HCT116 (cell line): ENCODE measurements at regions not wholly inside any gene's neighbourhood (a gene's known extent, or its start where the extent isn't known, plus 50 kb on each side); places are given as distances from the start of the nearest gene placed in this dataset.

Experiments used
- ATAC-seq: fragments of 200-7000 bp; cut with Tn5 transposase; 2 replicates; pipeline ENCODE4 v1.9.1; 2020; ENCODE audit warnings: mild to moderate bottlenecking, moderate library complexity
- BruUV-seq: library from RNA; stranded (reverse); fragments of 400-500 nt; replicated peaks from 2 replicates; lab custom pipeline; 2021; lab: Mats Ljungman, UMichigan
- CTCF ChIA-PET: fragments of 300-600 bp; sonication (Branson Sonifier 250); formaldehyde crosslinking; loops from one replicate; lab custom pipeline; 2021; ENCODE audit warnings: antibody characterized with exemption; lab: Charles Lee
- POLR2A ChIA-PET: fragments of 300-600, 350-600 bp; sonication (Branson Sonifier 250); formaldehyde crosslinking; loops from one replicate; lab custom pipeline; 2021; ENCODE audit warnings: antibody characterized with exemption; lab: Charles Lee
- RAD21 ChIA-PET, 2 experiments: fragments of 300-600 bp; sonication (Branson Sonifier 250); formaldehyde crosslinking; loops; one replicate each; lab custom pipeline; 2023; ENCODE audit warnings: low total read pairs in 2 of 2; ENCODE audit not compliant: uncharacterized antibody in 2 of 2, unreplicated experiment in 2 of 2, low non-redundant PET in 1 of 2; lab: Charles Lee
- DNase-seq: peaks from one replicate; pipeline ENCODE4 v3.0.0-alpha.2; 2010; ENCODE audit warnings: low read depth, low spot score
- H2AFZ ChIP-seq: fragments of 200-600 bp; shearing (Covaris generic), sonication (generic); 2 replicates; pipeline ENCODE4 v1.6.1; 2017; ENCODE audit warnings: low read depth, mixed run types, mixed read lengths, antibody characterized with exemption, low read length; ENCODE audit not compliant: poor library complexity, severe bottlenecking
- H3K27ac ChIP-seq: 2 replicates; pipeline ENCODE4 v1.5.1; 2012; ENCODE audit warnings: low read depth, low read length
- H3K27me3 ChIP-seq: fragments of 200-600 bp; sonication (generic); 2 replicates; pipeline ENCODE4 v1.6.1; 2016; ENCODE audit warnings: mixed run types, low read length, mixed read lengths; ENCODE audit not compliant: insufficient read depth
- H3K36me3 ChIP-seq, 2 experiments: fragments of 200-500 bp in 1 of 2; fragments of 200-600 bp in 1 of 2; sonication (Bioruptor generic) in 1 of 2; sonication (generic) in 1 of 2; 2 replicates each; pipeline versions ENCODE4 v1.5.1 to v1.6.1; 2014 to 2016; ENCODE audit warnings: low read length in 2 of 2, inconsistent platforms in 1 of 2, mixed read lengths in 1 of 2, mixed run types in 1 of 2; ENCODE audit not compliant: insufficient read depth in 2 of 2, control insufficient read depth in 1 of 2
- H3K4me1 ChIP-seq, 2 experiments: fragments of 200-600 bp in 1 of 2; sonication (generic) in 1 of 2; 2 replicates each; pipeline versions ENCODE4 v1.5.1 to v1.6.1; 2012 to 2017; ENCODE audit warnings: low read length in 2 of 2, inconsistent platforms in 1 of 2, mild to moderate bottlenecking in 1 of 2, mixed read lengths in 1 of 2, mixed run types in 1 of 2, moderate library complexity in 1 of 2; ENCODE audit not compliant: insufficient read depth in 2 of 2, control insufficient read depth in 1 of 2
- H3K4me2 ChIP-seq: fragments of 200-600 bp; sonication (generic); 2 replicates; pipeline ENCODE4 v1.6.1; 2017; ENCODE audit warnings: mixed run types, low read length, mixed read lengths
- H3K4me3 ChIP-seq, 2 experiments: fragments of 200-600 bp in 1 of 2; sonication (generic) in 1 of 2; replicated peaks in 1 of 2; 2 replicates each; pipeline ENCODE4 v1.5.1; 2011 to 2016; ENCODE audit warnings: low read length in 2 of 2, control low read depth in 1 of 2, low read depth in 1 of 2, mild to moderate bottlenecking in 1 of 2, mixed read lengths in 1 of 2, mixed run types in 1 of 2
- H3K79me2 ChIP-seq: fragments of 200-600 bp; sonication (generic); 2 replicates; pipeline ENCODE4 v1.6.1; 2017; ENCODE audit warnings: mild to moderate bottlenecking, mixed run types, low read length, moderate library complexity, mixed read lengths; ENCODE audit not compliant: insufficient read depth
- H3K9ac ChIP-seq: fragments of 200-600 bp; sonication (generic); 2 replicates; pipeline ENCODE4 v1.6.1; 2016; ENCODE audit warnings: low read length, mixed read lengths
- H3K9me2 ChIP-seq: fragments of 200-600 bp; sonication (generic), shearing (Covaris generic); 2 replicates; pipeline ENCODE4 v1.6.1; 2017; ENCODE audit warnings: mixed run types, mild to moderate bottlenecking, moderate library complexity; ENCODE audit not compliant: insufficient read depth
- H3K9me3 ChIP-seq, 2 experiments: fragments of 200-500 bp in 1 of 2; fragments of 200-600 bp in 1 of 2; sonication (Bioruptor generic) in 1 of 2; sonication (generic) in 1 of 2; 2 replicates each; pipeline ENCODE4 v1.6.1; 2014 to 2017; ENCODE audit warnings: low read length in 2 of 2, mixed read lengths in 2 of 2, inconsistent platforms in 1 of 2, low read depth in 1 of 2, mild to moderate bottlenecking in 1 of 2, mixed run types in 1 of 2, moderate library complexity in 1 of 2; ENCODE audit not compliant: control insufficient read depth in 1 of 2, insufficient read depth in 1 of 2
- H4K20me1 ChIP-seq: fragments of 200-600 bp; sonication (generic), shearing (Covaris generic); 2 replicates; pipeline ENCODE4 v1.6.1; 2017; ENCODE audit warnings: mixed run types, mild to moderate bottlenecking, moderate library complexity; ENCODE audit not compliant: insufficient read depth
- CBX3 ChIP-seq: IDR thresholded peaks from 2 replicates; pipeline ENCODE4 v1.6.1; 2012; ENCODE audit warnings: low read depth
- CEBPB ChIP-seq: IDR thresholded peaks from 2 replicates; pipeline ENCODE4 v1.6.1; 2012; ENCODE audit warnings: low read depth
- ELF1 ChIP-seq: IDR thresholded peaks from 2 replicates; pipeline ENCODE4 v1.6.1; 2012; ENCODE audit warnings: low read depth, borderline replicate concordance
- EZH2 ChIP-seq: fragments of 200-600 bp; sonication (generic); IDR thresholded peaks from 2 replicates; pipeline ENCODE4 v1.6.1; 2017; ENCODE audit warnings: antibody characterized with exemption, mixed run types
- EZH2phosphoT487 ChIP-seq: fragments of 200-600 bp; IDR thresholded peaks from 2 replicates; pipeline ENCODE4 v1.6.1; 2018; ENCODE audit warnings: antibody characterized with exemption, borderline replicate concordance
- FOSL1 ChIP-seq: IDR thresholded peaks from 2 replicates; pipeline ENCODE4 v1.6.1; 2012; ENCODE audit warnings: low read depth
- JUND ChIP-seq: IDR thresholded peaks from 2 replicates; pipeline ENCODE4 v1.6.1; 2012
- RAD21 ChIP-seq: IDR thresholded peaks from 2 replicates; pipeline ENCODE4 v1.6.1; 2012; ENCODE audit warnings: low read depth, mild to moderate bottlenecking
- SP1 ChIP-seq: IDR thresholded peaks from 2 replicates; pipeline ENCODE4 v1.6.1; 2012; ENCODE audit warnings: low read depth
- SRF ChIP-seq: IDR thresholded peaks from 2 replicates; pipeline ENCODE4 v1.6.1; 2012; ENCODE audit warnings: low read depth
- ZFX ChIP-seq: fragments of 450-650 bp; IDR thresholded peaks from 2 replicates; pipeline ENCODE4 v1.6.1; 2017
- intact Hi-C: fragments of 100-400 bp; cut with micrococcal nuclease; formaldehyde crosslinking; loops from 2 replicates; pipeline ENCODE4 v1.10.0; 2022
- TF ChIP-seq, protein P1 (sequence below): IDR thresholded peaks from 2 replicates; pipeline ENCODE4 v1.6.1; 2012

DNA sequence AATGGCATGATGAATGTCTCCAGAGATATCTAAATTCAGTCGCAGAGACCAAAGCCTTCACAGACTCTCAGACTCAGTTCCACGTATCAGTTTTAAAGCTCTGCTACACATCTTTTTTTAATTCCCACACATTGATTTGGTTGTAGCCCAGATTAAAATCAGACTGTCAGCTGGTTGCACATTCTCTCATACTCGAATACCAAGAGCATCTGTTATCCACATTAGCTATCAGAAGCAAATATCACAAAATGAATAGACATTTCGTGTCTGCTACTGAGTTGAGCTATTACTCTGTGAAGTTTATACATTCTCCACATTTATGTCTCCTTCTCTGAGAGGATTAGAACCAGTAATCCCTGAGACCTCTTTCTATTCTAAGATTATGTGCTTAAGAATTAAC, 229.2 kb downstream of the GPAM start:
- CTCF ChIA-PET = interaction anchor here (0.5 kb wide), 1 partner anchor 582 kb away, joined by 3 read pairs; no protein-coding TSS in a partner anchor
- Histone ChIP-seq H3K9ac (no peak overlapping the region), H3K4me2 (no peak overlapping the region), H3K4me3 (no peak overlapping the region), H3K9me2 (no peaks in the 10 kb centered on the region), H3K79me2 (no peaks in the 10 kb centered on the region), H3K4me1 (no peaks in the 10 kb centered on the region)
- RAD21 ChIA-PET = no interaction called here
- no peak for DNase-seq
- TF ChIP-seq CBX3 = no peak
- TF ChIP-seq SRF = no peak
- no peak for TF ChIP-seq EZH2phosphoT487
- TF ChIP-seq ELF1 = no peak
- TF ChIP-seq CEBPB = no peak
- no peak for TF ChIP-seq SP1
- no peak for TF ChIP-seq FOSL1
- no peak for TF ChIP-seq EZH2
- no peak for TF ChIP-seq ZFX
- TF ChIP-seq, protein P1, sequence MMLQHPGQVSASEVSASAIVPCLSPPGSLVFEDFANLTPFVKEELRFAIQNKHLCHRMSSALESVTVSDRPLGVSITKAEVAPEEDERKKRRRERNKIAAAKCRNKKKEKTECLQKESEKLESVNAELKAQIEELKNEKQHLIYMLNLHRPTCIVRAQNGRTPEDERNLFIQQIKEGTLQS = no peak
- TF ChIP-seq RAD21 = no peak
- TF ChIP-seq, all 23 proteins: peak for 0
- no peaks in the 10 kb centered on the region for H4K20me1 ChIP-seq
- POLR2A ChIA-PET = no interaction called here
- no peak overlapping the region for H2AFZ ChIP-seq
- no TSS peak for BruUV-seq
- no peaks in the 10 kb centered on the region for H3K9me3 ChIP-seq
- H3K27ac ChIP-seq = no peak overlapping the region
- no peak for ATAC-seq
- no peaks in the 10 kb centered on the region for H3K36me3 ChIP-seq
- peaks cover 23% of the 10 kb centered on the region for H3K27me3 ChIP-seq
- intact Hi-C loops = no loop called here

DNA sequence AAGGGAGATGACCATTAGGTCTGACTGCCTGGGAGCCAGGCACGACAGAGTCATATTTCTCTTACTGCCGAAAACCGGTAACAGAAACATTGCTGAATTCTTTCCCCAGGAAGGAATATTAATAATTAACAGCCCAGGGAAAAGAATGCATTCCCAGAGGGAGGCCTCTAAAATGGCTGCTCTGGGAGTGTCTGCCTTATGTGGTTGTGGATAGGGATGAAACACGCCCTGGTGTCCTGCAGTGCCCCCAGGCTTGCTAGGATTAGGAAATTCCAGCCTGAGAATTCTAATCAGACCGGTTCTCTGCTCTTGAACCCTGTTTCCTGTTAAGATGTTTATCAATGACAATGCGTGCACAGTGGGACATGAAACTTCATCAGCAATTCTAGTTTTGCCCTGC, 226.7 kb downstream of the GPAM start:
- Histone ChIP-seq H3K27me3 (peaks cover 34% of the 10 kb centered on the region), H3K36me3 (no peaks in the 10 kb centered on the region), H3K9me2 (no peaks in the 10 kb centered on the region), H3K4me1 (no peaks in the 10 kb centered on the region), H4K20me1 (no peaks in the 10 kb centered on the region), H3K4me2 (no peak overlapping the region), H3K9ac (no peak overlapping the region), H3K79me2 (no peaks in the 10 kb centered on the region), H3K4me3 (no peak overlapping the region), H3K27ac (no peak overlapping the region), H3K9me3 (no peaks in the 10 kb centered on the region), H2AFZ (no peak overlapping the region)
- ATAC-seq (no peak), DNase-seq (no peak)
- intact Hi-C loops = no loop called here
- ChIA-PET RAD21 (no interaction called here), CTCF (no interaction called here), POLR2A (no interaction called here)
- TF ChIP-seq JUND = no peak
- 0 out of 2 replicates have a peak, but pooled peaks have one; percentile 44 for TF ChIP-seq CBX3
- BruUV-seq = no TSS peak
